HEK293 (cell line): ENCODE measurements at regions not wholly inside any gene's neighbourhood (a gene's known extent, or its start where the extent isn't known, plus 50 kb on each side); places are given as distances from the start of the nearest gene placed in this dataset.

Experiments used
- CTCF ChIA-PET: fragments of 350-600 bp; formaldehyde crosslinking; extraction: SDS; loops from one replicate; lab custom pipeline; 2021; ENCODE audit warnings: antibody characterized with exemption; lab: Yijun Ruan, JAX
- POLR2A ChIA-PET: fragments of 300-600 bp; formaldehyde crosslinking; extraction: SDS; loops from one replicate; lab custom pipeline; 2020; ENCODE audit warnings: antibody characterized with exemption, inconsistent platforms; lab: Yijun Ruan, JAX
- H3K27ac ChIP-seq: fragments of 200-500 bp; sonication (Bioruptor generic); 2 replicates; pipeline ENCODE4 v1.5.1; 2014; ENCODE audit warnings: low read depth, low read length, control low read depth, inconsistent platforms; ENCODE audit errors: extremely low read depth
- H3K36me3 ChIP-seq, 2 experiments: fragments of 200-500 bp in 1 of 2; sonication (Bioruptor generic) in 1 of 2; 1 replicate in 1 of 2; 2 replicates in 1 of 2; pipeline ENCODE4 v1.5.1; 2014 to 2017; ENCODE audit warnings: inconsistent platforms in 2 of 2, low read length in 2 of 2; ENCODE audit not compliant: control insufficient read depth in 2 of 2, insufficient read depth in 1 of 2
- H3K4me1 ChIP-seq: fragments of 200-500 bp; sonication (Bioruptor generic); 2 replicates; pipeline ENCODE4 v1.5.1; 2014; ENCODE audit warnings: mild to moderate bottlenecking, low read length, inconsistent platforms; ENCODE audit not compliant: control insufficient read depth, insufficient read depth
- H3K4me3 ChIP-seq: 2 replicates; pipeline ENCODE4 v1.5.1; 2011; ENCODE audit warnings: low read depth, mild to moderate bottlenecking, control low read depth, low read length, moderate library complexity
- H3K9me3 ChIP-seq: fragments of 200-500 bp; sonication (Bioruptor generic); 2 replicates; pipeline ENCODE4 v1.5.1; 2014; ENCODE audit warnings: low read depth, low read length, inconsistent platforms; ENCODE audit not compliant: control insufficient read depth, insufficient read depth
- BCL6B ChIP-seq: fragments of 450-650 bp; formaldehyde crosslinking; IDR thresholded peaks from 2 replicates; pipeline ENCODE4 v1.5.1; 2017; ENCODE audit warnings: missing biosample characterization, missing genetic modification characterization
- CTCF ChIP-seq: fragments of 450-650 bp; formaldehyde crosslinking; IDR thresholded peaks from 2 replicates; pipeline ENCODE4 v1.5.1; 2016; ENCODE audit warnings: missing biosample characterization, missing genetic modification characterization
- FEZF1 ChIP-seq: fragments of 450-650 bp; formaldehyde crosslinking; IDR thresholded peaks from 2 replicates; pipeline ENCODE4 v1.5.1; 2016; ENCODE audit warnings: missing biosample characterization, missing genetic modification characterization
- HOXD13 ChIP-seq: sonication (generic); formaldehyde crosslinking; IDR thresholded peaks from 2 replicates; pipeline ENCODE4 v1.8.0; 2022; ENCODE audit warnings: missing genetic modification reagents, borderline replicate concordance
- IKZF3 ChIP-seq: fragments of 450-650 bp; IDR thresholded peaks from 2 replicates; pipeline ENCODE4 v1.5.0; 2018; ENCODE audit warnings: missing biosample characterization, mild to moderate bottlenecking, missing genetic modification characterization, moderate library complexity
- PRDM1 ChIP-seq: fragments of 450-650 bp; formaldehyde crosslinking; IDR thresholded peaks from 2 replicates; pipeline ENCODE4; 2016; ENCODE audit warnings: missing biosample characterization, missing genetic modification characterization
- YY1 ChIP-seq: fragments of 450-650 bp; formaldehyde crosslinking; IDR thresholded peaks from 2 replicates; pipeline ENCODE4 v1.5.1; 2018; ENCODE audit warnings: missing biosample characterization, missing genetic modification characterization
- ZBTB10 ChIP-seq: fragments of 450-650 bp; formaldehyde crosslinking; IDR thresholded peaks from 2 replicates; pipeline ENCODE4 v1.5.1; 2016; ENCODE audit warnings: missing biosample characterization, missing genetic modification characterization
- ZBTB26 ChIP-seq: fragments of 450-650 bp; formaldehyde crosslinking; optimal IDR thresholded peaks from 2 replicates; pipeline ENCODE3; 2016; ENCODE audit warnings: missing biosample characterization, mild to moderate bottlenecking, missing genetic modification characterization
- ZFP37 ChIP-seq: fragments of 450-650 bp; formaldehyde crosslinking; IDR thresholded peaks from 2 replicates; pipeline ENCODE4 v1.5.1; 2016; ENCODE audit warnings: missing biosample characterization, missing genetic modification characterization
- ZNF114 ChIP-seq: fragments of 450-650 bp; formaldehyde crosslinking; IDR thresholded peaks from 2 replicates; pipeline ENCODE4 v1.5.0; 2017; ENCODE audit warnings: missing biosample characterization, missing genetic modification characterization
- ZNF121 ChIP-seq: fragments of 450-650 bp; formaldehyde crosslinking; IDR thresholded peaks from 2 replicates; pipeline ENCODE4 v1.5.1; 2016; ENCODE audit warnings: missing biosample characterization, missing genetic modification characterization
- ZNF169 ChIP-seq: fragments of 450-650 bp; formaldehyde crosslinking; IDR thresholded peaks from 2 replicates; pipeline ENCODE4 v1.5.1; 2016; ENCODE audit warnings: missing biosample characterization, missing genetic modification characterization
- ZNF174 ChIP-seq: fragments of 450-650 bp; formaldehyde crosslinking; IDR thresholded peaks from 2 replicates; pipeline ENCODE4 v1.5.0; 2017; ENCODE audit warnings: missing biosample characterization, mild to moderate bottlenecking, missing genetic modification characterization
- ZNF2 ChIP-seq: fragments of 450-650 bp; formaldehyde crosslinking; IDR thresholded peaks from 2 replicates; pipeline ENCODE4 v1.5.1; 2016; ENCODE audit warnings: missing biosample characterization, missing genetic modification characterization
- ZNF423 ChIP-seq: fragments of 450-650 bp; formaldehyde crosslinking; IDR thresholded peaks from 2 replicates; pipeline ENCODE4 v1.5.1; 2016; ENCODE audit warnings: missing biosample characterization, missing genetic modification characterization
- ZNF449 ChIP-seq: fragments of 450-650 bp; formaldehyde crosslinking; IDR thresholded peaks from 2 replicates; pipeline ENCODE4 v1.5.1; 2017; ENCODE audit warnings: missing biosample characterization, mild to moderate bottlenecking, missing genetic modification characterization, moderate library complexity
- ZNF544 ChIP-seq: fragments of 450-650 bp; formaldehyde crosslinking; IDR thresholded peaks from 2 replicates; pipeline ENCODE4 v1.5.0; 2017; ENCODE audit warnings: missing biosample characterization, missing genetic modification characterization
- ZNF558 ChIP-seq: fragments of 450-650 bp; formaldehyde crosslinking; IDR thresholded peaks from 2 replicates; pipeline ENCODE4 v1.5.1; 2016; ENCODE audit warnings: missing biosample characterization, missing genetic modification characterization
- ZNF677 ChIP-seq: fragments of 450-650 bp; IDR thresholded peaks from 2 replicates; pipeline ENCODE4 v1.5.0; 2018; ENCODE audit warnings: missing biosample characterization, mild to moderate bottlenecking, missing genetic modification characterization, moderate library complexity
- ZNF692 ChIP-seq: fragments of 450-650 bp; formaldehyde crosslinking; IDR thresholded peaks from 2 replicates; pipeline ENCODE4 v1.5.1; 2016; ENCODE audit warnings: missing biosample characterization, missing genetic modification characterization
- ZNF791 ChIP-seq: fragments of 450-650 bp; formaldehyde crosslinking; IDR thresholded peaks from 2 replicates; pipeline ENCODE4 v1.5.1; 2016; ENCODE audit warnings: missing biosample characterization, missing genetic modification characterization

GRCh38 chr12:88977115-88977514, 375.2 kb downstream of the DUSP6 start:
- POLR2A ChIA-PET = interaction anchor here (0.7 kb wide), 1 partner anchor 986 kb away, joined by 3 read pairs; no protein-coding TSS in a partner anchor
- TF ChIP-seq ZNF677 (tag by site-specific recombination) (no peak), IKZF3 (tag by site-specific recombination) (no peak), BCL6B (tag by site-specific recombination) (no peak), PRDM1 (tag by site-specific recombination) (no peak)
- TF ChIP-seq, all 188 proteins: peak for 0
- no peaks in the 10 kb centered on the region for H3K9me3 ChIP-seq
- H3K36me3 ChIP-seq = no peaks in the 10 kb centered on the region
- H3K4me3 ChIP-seq = no peak overlapping the region
- no peak overlapping the region for H3K27ac ChIP-seq
- CTCF ChIA-PET = no interaction called here
- H3K4me1 ChIP-seq = no peaks in the 10 kb centered on the region

- ChIA-PET CTCF (interaction anchor here (0.6 kb wide), 2 partner anchors 45 to 488 kb away, joined by 4 read pairs; no protein-coding TSS in a partner anchor), POLR2A (no interaction called here)
- TF ChIP-seq CTCF (tag by site-specific recombination) (no peak), ZBTB10 (tag by site-specific recombination) (no peak), ZNF449 (tag by site-specific recombination) (no peak), ZNF423 (no peak), ZNF121 (tag by site-specific recombination) (no peak), ZNF692 (tag by site-specific recombination) (no peak), YY1 (tag by site-specific recombination) (no peak), ZBTB26 (tag by site-specific recombination) (no peak), ZNF169 (no peak), ZNF544 (tag by site-specific recombination) (no peak), ZNF2 (tag by site-specific recombination) (no peak), ZNF114 (tag by site-specific recombination) (no peak), HOXD13 (no peak), ZNF174 (tag by site-specific recombination) (no peak), ZNF558 (tag by site-specific recombination) (no peak), FEZF1 (tag by site-specific recombination) (no peak), ZFP37 (no peak), ZNF791 (tag by site-specific recombination) (no peak)
Observed at GRCh38 chr12:88973998-88974397, 378.3 kb downstream of the DUSP6 start.

More at GRCh38 chr12:88973998-88974397, 378.3 kb downstream of the DUSP6 start:
- H3K36me3 ChIP-seq = no peaks in the 10 kb centered on the region
- H3K4me3 ChIP-seq = no peak overlapping the region
- H3K9me3 ChIP-seq = no peaks in the 10 kb centered on the region
- no peaks in the 10 kb centered on the region for H3K4me1 ChIP-seq
- no peak overlapping the region for H3K27ac ChIP-seq
